ENCODE measurements at regions not wholly inside any gene's neighbourhood (a gene's known extent, or its start where the extent isn't known, plus 50 kb on each side); places are given as distances from the start of the nearest gene placed in this dataset.
"Not testable (repeated sequence)": the region's sequence is repeated elsewhere in the genome, so short reads cannot be mapped to it uniquely, and the experiment has no call there.

DNA sequence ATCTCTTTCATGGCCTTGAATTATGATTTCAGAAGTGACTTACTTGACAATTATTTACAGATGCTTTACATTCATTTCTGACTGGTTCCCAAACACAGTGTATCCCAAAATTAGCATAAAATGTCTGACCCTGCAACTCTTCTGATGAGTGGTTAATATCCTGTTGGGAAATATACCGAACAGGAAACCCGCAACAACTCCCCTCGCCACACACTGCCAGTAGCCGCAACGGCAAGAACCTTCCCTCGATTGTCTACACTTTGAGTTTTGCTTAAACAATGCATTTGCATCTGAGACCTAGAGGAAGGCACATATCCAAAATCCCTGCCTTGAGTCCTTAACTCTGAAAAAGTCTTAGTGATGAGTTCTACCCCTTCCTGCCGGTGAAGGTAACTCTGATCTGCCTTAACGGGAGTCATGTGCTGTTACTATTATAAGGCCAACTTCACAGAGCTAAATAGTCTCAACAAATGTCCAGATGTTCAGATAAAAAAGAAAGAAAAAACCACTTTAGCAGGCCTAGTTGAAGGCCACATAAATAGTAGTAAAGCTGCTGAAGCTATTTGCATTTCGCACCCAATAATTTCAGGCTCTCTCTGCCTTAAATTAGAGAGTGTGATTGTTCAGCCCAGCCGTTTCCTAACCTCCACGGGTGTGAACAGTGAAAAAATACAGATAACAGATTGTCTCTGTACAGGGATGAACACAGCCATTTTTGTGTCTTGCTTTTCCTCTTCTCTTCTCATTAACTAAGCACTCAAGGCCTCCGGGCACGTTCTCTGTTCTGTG is 321.1 kb downstream of the HS3ST3B1 start:
- DNase-seq (ENCODE audit: low spot score) = no peak

DNA sequence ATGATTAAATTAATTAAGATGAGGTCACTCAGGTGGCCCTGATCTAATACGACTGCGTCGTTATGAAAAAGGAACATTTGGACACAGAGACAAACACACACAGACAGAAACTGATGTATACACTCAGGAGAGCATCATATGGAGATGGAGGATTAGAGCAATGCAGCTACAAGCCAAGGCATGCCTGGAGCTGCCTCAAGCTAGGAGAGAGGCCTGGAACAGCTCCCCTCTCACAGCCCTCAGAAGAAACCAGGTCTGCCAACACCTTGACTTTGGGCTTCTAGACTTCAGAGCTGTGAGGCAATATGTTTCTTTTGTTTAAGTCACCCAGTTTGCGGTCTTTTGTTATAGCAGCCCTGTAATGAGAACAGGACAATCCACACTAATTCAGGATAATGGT is 318.9 kb downstream of the HS3ST3B1 start:
- DNase-seq (ENCODE audit: low spot score) = no peak

DNA sequence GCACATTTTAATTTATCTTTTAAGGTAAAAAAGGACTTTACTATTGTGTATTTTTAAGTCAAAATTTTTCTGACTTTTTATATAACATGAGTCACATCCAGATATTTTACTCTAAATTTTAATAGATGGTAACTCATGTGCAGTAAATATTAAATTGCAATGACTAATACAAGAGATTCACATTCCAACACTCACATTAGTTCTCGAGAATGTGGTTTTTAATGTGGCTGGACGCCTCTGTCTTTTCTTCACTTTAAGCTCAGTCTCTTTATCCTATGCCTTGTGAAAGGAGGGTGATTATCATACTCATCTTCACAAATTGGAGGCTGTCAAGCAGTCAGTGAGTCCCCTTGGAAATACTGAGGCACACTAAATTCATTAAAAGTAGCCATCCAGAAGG is 315.6 kb downstream of the HS3ST3B1 start:
- DNase-seq (ENCODE audit: low spot score) = no peak

DNA sequence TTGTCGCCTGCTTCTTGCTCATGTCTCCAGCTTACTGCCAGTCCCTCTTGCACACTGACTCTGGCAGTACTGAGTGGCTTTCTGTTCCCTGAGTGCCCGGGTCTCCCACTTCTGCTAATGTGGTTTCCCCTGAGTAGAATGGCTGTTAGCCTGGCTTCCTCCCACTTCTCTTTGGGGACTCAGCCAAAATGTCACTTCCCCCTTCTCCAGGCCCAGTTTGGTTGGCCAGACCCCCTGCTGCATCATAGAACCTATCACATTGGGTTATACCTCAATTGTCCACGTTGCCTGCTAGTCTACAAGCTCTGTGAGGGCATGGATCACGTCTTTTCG is 304.4 kb downstream of the HS3ST3B1 start:
- DNase-seq (ENCODE audit: low spot score) = no peak

DNA sequence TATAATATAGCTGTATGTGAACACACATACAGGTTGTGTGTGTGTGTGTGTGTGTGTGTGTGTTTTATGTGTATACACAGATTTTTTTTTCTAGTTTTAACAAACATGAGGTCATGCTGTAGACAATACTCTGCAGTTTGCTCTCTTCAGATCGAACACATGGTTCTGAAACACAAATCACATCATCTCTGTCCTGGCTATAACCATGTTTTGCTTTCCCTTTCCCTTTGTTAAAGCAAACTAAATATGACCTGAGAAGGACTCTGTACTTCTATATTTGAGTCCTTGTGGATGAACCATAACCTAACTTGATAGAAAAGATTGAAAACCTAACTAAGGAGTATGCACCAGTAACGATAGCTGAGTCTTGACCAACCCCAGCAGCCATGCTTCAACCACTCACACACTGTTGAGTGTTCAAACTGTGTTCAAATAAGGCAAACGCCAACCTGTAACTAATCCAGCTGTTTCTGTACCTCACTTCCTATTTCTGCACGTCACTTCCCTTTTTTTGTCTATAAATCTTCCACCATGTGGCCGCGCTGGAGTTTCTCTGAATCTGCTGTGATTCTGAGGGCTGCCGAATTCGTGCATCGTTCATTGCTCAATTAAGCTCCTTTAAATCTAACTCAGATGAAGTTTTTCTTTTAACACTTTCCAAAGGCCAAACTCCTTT is 303.8 kb downstream of the HS3ST3B1 start:
- no peak for DNase-seq (ENCODE audit: low spot score)

DNA sequence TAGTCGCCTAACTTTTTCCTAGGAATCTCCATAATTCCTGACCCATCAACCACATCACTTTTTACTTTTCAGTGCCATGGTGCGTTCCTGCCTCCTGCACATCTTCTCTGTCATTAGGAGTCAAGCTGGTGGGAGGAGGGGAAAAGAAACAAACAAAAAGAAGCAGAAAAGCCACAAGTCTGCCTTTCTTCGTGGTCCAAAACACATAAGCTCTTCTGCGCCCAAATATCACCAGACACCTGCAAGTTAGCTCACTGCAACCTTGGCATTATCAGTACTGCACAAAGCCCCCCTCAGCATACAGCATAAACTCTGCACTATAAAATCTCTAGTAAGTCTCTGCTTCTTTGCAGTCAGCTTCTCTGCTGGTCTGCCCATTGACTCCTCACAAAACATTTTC is 295.3 kb downstream of the HS3ST3B1 start:
- no peak for DNase-seq (ENCODE audit: low spot score)

DNA sequence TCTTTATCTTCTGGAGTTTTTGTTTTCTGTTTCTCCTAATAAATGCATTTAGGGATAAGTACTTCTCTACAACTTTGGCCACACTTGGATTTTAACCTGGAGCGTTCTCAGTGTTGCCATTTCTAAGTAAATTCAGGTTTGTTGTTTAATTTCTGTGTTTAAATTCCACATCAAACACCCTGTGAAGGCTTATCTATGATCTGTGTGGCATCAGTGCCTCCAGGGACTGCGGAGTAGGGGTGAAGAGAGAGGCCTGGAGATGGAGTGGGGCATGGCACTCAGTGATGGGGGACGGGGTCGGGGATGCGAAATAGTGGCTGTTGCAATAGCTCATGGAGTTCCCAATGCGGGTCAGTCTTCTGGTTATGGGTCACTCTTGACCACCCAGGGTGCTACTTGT is 294.8 kb downstream of the HS3ST3B1 start:
- no peak for DNase-seq (ENCODE audit: low spot score)

DNA sequence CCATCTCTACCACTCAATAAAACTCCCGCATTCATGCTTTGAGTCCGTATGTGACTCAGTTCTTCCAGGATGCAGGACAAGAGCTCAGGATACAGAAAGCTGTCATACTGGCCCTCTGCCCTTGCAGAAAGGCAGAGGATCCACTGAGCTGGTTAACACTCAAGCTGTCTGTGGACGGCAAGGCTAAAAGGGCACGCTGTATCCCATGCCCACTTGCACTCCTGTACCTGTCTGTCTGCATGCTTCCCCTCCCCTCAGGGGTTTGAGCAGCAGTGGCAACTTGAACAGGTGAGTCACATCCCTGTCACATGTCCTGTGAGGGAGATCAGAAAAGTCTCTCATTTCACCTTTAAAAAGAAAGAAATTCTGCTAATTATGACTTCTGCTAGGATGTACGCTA is 293.8 kb downstream of the HS3ST3B1 start:
- DNase-seq (ENCODE audit: low spot score) = no peak

DNA sequence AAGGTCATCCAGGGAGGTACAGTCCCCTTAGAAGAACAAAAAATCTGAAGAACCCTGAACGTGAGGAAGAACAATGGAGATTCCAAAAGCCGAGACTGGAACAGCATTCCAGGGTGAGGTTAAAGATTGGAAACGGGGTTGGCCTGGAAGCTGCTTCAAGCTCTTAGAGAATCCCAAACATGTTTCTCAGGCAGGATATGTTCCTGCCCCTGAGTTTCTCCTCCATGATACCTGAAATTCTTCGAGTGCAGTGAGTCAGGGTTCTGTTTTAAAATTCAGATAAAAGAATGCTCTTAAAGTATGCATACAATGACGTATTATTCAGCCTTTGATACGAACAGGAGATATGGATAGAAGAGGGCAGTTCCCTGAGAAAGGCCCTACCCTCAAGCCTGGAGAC is 293.1 kb downstream of the HS3ST3B1 start:
- DNase-seq (ENCODE audit: low spot score) = no peak

DNA sequence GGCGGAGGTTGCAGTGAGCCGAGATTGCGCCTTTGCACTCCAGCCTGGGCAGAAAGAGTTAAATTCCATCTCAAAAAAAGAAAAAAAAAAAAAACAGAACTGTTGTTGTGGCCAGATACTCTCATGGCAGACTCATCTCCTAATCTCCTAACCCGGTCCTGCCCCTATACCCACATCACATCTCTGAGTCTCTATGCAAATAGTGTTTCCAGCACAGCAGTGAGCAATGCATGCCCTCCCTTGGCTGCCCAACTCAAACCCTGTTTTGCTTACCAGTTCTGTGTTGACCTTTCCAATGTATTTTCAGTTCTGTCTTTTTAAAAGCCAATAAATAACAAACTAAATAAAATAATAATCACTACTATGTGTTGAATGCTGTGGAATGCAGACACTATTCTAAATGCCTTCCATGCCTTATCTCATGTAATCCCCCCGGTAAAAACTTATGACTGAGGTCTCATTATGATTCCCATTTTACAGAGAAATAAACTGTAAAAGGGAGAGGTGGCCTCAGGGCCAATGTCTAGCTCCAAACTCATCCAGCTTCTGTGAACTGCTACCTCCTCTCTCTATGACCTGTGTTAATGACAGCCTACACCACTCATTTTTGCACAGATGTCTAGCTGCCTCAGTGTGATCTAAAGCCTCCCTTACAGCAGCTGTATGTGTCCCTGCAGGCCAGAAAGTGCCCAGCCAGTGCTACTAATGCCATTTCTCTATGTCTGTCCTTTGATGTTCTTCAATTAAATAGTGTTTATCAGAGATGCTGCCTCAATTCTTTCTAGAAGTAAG is 289.8 kb downstream of the HS3ST3B1 start:
- DNase-seq (ENCODE audit: low spot score) = no peak

DNA sequence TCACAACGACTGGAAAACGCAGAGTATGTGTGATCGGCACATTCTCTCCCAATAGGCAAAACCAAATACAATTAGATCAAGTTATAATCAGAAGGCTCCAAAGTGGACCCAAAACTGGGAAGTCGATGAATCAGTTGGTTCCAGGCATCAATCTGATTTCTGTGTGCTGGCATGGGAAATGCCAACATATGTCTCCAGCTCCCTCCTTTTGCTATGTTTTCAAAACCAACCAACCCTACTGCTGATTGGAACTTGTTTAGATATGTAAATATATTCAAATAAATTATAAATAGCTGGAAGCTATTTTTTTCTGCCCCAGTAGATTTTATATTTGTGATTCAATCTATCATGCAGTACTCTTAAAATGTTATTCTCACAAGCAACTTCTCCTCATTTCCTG is 284.2 kb downstream of the HS3ST3B1 start:
- no peak for DNase-seq (ENCODE audit: low spot score)

DNA sequence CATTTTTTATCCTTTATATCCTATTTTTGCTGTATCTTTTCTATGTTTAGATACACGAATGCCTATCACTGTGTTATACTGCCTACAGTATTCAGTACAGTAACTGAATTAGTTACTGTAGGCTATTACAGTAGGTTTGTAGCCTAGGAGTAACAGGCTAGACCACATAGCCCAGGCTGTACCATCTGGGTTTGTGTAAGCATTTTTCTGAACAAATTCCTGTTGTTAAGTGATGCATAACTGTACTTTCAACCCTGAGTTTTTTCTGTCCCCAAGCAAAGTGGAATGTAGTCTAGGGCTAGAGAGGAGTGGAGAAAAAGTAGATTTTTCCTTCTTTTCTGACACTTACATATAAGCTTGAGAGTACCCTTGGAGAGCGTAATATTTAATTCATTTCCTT is 282.1 kb downstream of the HS3ST3B1 start:
- no peak for DNase-seq (ENCODE audit: low spot score)

DNA sequence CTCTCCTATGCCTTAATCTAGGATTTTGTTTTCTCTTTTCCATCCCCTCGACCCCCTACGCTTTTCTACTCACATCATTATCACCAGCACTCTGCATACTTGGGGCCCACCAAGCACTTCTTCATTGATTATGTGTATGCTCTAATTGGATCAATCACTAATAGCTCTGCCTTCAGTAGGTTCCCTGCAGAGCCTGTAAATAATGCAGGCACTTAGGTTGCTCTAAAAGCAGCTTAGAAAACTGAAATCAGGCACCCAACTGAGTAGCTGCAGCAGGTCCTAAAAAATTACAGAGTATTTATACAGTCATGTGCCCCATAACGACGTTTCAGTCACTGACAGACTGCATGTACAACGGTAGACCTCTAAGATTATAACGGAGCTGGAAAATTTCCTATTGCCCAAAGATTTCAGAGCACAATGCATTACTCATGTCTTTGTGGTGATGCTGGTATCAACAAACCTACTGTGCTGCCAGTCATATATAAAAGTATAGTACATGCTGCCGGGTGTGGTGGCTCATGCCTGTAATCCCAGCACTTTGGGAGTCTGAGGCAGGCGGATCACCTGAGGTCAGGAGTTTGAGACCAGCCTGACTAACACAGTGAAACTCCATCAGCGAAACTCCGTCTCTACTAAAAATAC is 280.4 kb downstream of the HS3ST3B1 start:
- DNase-seq (ENCODE audit: low spot score) = no peak

DNA sequence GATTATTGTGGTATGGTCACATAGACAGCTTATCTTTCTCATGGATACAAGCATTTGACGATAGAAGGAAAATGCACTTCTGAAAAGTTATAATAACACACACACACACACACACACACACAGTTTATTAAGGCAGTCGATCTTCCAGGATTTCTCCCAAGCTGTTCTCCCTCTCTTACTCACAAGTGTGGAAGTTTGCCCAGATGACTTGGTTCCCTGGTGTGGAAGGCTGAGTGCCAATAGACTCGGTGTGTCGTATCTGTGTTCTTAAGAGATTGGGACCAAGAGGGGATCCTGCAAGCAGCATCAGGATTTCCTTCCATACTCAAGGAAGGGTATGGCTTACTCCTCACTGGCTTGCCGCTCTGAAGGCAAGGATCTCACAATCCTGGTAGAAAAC is 279.6 kb downstream of the HS3ST3B1 start:
- no peak for DNase-seq (ENCODE audit: low spot score)

DNA sequence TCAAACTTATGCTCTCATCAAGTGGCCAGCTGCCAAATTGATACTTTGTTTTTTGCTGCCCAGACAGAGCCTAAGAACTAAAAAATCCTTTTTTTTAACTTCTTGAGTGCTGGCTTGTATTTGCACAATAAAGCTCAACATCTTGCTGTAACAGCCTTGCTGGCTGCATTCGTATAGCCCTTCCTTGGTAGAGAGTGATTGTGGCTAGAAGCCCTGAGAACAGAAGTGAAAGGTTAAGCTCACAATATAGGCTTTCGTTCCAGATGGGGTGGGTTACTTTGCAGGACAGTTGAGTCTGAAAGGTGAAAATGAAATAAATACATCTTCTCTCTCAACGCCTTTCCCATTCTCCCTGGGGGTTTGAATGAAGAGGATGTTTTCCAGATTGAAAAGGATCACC is 278.8 kb downstream of the HS3ST3B1 start:
- DNase-seq (ENCODE audit: low spot score) = no peak

DNA sequence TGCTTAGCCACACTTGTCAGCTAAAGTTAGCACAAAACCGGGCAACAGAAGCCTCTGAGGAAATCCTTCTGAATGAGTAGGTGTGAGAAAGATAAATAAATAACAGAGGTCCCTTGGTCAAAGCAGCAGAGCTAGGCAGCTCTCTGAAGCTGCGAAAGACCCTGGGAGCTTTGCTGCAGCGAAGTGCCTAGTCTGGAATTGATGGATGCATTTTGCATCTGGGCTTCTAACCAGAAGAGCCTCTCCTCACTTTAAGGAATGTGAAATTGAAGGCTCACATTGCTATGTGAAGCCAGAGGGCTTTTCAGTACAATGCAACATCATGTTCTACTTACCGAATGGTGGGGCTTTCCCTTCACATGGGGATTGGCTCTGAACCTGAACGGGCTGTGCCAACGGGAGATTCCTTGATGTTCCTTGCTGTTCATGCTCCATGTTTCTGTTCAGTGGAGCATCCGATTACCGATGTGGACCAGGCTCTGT is 274.6 kb downstream of the HS3ST3B1 start:
- no peak for DNase-seq (ENCODE audit: low spot score)

DNA sequence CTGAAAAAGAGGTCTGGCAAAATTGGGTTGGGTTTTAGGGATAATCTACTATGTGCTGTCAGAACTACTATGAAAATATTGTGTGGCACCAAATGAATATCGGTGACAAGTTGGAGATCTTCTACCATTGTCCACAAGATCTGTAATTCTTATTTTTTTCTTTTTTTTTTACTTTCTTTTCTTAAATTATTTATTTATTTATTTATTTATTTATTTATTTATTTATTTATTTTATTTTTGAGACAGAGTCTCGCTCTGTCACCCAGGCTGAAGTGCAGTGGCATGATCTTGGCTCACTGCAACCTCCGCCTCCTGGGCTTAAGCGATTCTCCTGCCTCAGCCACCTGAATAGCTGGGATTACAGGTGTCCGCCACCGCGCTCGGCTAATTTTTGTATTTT is 259.4 kb downstream of the HS3ST3B1 start:
- not testable (repeated sequence) for DNase-seq (ENCODE audit: low spot score)

DNA sequence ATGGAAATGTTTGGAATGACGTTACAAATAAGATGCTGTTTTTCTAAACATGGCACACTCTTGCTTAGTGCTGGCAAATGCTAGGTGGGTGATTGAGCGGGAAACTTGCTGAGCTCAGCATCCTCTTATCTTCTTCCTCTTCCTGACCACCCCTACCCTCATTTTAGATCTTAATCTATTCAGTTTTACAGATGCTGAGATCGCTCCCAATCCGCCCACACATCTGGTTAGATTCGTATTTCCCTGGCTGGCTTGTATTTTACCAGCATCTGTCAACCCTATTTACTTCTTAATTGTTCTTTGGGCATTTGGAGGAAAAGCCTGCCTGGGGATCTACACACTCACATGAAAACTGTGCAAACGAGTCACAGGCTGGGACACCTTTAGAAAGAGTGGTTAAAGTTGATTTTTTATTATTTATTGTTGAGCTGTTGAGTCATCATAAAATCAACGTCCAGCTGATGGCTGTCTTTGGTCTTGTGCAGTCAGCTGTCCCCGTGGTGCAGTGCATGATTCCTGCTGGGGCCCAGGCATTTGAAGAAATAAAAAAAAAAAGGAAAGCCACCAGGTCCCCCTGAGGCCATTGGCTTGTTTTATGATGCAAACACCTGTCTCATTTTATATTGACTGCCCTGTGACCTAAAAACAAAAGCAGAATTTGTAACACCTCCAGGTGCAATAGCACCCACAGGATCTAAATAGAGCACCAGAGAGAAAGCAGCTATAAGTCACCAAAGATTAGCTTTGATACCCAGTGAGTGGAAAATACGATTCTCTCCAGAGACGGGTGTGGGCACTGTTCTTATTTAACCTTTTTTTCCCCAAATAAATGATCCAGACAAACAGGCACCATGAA is 258.6 kb downstream of the HS3ST3B1 start:
- DNase-seq (ENCODE audit: low spot score) = no peak

DNA sequence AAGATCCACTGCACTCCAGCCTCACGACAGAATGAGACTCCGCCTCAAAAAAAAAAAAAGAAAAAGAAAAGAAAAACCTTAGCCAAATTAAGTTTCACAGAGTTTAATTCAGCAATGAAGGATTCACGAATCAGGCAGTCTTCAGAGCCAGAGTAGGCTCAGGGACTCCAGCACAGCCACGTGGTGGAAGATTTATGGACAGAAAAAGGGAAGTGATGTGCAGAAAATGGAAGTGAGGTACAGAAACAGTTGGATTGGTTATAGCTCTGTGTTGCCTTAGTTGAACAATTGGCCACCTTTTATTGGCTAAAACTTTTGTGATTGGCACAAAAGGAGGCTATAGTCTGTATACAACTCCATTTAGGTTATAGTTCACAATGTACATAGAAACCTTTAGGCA is 256.6 kb downstream of the HS3ST3B1 start:
- DNase-seq (ENCODE audit: low spot score) = no peak

DNA sequence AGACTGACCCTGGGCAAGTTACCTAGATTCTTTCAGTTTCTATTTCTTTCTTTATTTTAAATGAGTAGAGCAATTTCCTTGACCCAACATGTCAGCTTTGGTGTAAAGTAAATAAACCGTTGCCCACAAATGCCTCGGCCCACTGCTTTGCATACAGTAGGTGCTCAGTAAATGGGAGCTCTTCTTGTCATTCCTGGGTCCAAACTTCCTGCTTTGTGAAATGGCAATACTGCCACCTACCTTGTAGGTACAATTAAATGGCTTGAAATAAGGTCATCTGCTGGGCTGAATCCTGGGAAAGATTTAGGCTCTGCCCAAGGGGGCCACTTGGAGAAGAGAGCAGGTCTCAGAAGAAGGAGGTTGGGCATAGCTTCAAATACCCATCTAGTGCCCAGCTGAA is 253.0 kb downstream of the HS3ST3B1 start:
- DNase-seq (ENCODE audit: low spot score) = no peak

DNA sequence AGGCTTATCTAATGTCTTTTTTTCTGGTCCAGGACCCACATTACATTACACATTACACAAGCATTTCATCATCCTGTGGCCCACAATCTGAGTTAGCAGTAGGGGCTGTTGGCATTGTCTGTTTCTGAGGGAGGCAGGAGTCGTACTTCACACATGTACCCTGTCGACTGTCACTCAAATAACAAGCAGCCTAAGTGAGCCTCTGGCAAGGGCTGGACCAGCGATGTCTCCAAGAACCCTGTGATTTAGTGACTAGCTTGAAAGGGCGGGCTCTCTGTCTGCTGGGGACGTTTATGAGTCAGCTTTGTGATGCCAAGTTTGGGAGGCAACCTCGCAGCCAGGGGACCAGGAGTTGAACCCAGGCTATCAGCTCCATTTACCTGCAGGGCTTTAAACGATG is 251.4 kb downstream of the HS3ST3B1 start:
- DNase-seq (ENCODE audit: low spot score) = no peak

DNA sequence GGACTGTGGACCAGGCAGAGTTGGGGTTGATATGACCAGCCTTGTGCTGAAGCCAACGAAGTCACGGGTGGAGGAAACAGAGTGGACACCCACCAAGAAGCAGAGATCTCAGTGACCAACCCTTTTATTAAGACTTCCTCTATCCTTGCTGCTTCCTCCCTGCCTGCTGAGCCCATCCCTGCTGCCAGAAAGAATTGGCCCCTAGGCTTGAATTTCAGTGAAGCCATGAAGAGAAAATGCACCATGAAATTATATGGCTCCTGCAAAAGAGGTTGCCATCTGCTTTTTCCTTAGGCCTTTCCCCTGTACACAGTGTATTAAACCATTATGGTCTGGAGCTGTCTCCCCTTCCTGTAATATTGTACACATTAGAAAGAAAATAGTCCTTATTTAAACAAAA is 246.7 kb downstream of the HS3ST3B1 start:
- DNase-seq (ENCODE audit: low spot score) = no peak
